ENCODE measurements at regions not wholly inside any gene's neighbourhood (a gene's known extent, or its start where the extent isn't known, plus 50 kb on each side); places are given as distances from the start of the nearest gene placed in this dataset.

DNA sequence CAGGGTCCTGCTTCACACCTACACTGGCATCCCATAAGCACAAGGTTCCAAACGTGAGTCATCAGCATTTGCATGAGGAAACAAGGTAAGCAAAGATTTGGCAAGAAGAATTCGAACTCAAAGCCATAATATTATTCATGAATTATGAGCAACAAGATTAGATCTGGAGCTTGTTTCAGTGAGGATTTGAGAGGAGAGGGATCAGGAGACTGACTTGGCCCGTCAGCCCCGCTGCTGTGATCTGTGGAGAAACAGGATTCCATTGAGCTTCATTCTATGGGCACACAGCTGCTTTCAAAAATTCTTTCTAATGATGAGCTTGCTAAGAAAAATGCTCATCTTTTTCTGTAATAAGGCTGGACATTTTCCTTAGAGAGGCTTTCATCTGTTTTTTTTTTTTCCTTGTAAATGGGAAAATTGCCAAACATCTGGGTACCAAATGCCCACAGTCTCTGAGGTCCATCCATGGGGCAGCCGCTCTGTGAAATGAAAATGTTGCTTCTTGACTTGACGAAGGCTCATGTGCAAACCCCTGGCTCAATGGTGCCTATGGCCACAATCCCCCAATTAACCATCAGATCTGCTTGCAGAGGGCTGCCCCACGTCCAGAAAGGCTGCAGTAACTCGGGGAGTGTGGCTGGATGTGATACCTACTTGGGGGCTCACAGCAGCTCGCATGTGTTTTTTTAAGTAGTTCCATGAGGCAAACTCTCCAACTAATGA is 179.3 kb downstream of the TMEM18 start:
- intact Hi-C loops (cut with DNase I; ENCODE audit: low total_unique reads), result no loop called here
- Histone ChIP-seq H3K27me3 (no peaks in the 10 kb centered on the region), H3K36me3 (no peaks in the 10 kb centered on the region), H3K9me3 (no peaks in the 10 kb centered on the region), H3K27ac (no peak overlapping the region), H3K4me3 (no peak overlapping the region), H3K4me1 (no peaks in the 10 kb centered on the region)
- TF ChIP-seq POLR2AphosphoS5 (IDR thresholded peaks at IDR 0.05) (no peak), POLR2A (IDR thresholded peaks at IDR 0.05) (no peak)
- TF ChIP-seq, protein P1, sequence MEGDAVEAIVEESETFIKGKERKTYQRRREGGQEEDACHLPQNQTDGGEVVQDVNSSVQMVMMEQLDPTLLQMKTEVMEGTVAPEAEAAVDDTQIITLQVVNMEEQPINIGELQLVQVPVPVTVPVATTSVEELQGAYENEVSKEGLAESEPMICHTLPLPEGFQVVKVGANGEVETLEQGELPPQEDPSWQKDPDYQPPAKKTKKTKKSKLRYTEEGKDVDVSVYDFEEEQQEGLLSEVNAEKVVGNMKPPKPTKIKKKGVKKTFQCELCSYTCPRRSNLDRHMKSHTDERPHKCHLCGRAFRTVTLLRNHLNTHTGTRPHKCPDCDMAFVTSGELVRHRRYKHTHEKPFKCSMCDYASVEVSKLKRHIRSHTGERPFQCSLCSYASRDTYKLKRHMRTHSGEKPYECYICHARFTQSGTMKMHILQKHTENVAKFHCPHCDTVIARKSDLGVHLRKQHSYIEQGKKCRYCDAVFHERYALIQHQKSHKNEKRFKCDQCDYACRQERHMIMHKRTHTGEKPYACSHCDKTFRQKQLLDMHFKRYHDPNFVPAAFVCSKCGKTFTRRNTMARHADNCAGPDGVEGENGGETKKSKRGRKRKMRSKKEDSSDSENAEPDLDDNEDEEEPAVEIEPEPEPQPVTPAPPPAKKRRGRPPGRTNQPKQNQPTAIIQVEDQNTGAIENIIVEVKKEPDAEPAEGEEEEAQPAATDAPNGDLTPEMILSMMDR (IDR thresholded peaks at IDR 0.05), result no peak
- DNase-seq (ENCODE audit: low spot score in 2 of 2), result no peak

DNA sequence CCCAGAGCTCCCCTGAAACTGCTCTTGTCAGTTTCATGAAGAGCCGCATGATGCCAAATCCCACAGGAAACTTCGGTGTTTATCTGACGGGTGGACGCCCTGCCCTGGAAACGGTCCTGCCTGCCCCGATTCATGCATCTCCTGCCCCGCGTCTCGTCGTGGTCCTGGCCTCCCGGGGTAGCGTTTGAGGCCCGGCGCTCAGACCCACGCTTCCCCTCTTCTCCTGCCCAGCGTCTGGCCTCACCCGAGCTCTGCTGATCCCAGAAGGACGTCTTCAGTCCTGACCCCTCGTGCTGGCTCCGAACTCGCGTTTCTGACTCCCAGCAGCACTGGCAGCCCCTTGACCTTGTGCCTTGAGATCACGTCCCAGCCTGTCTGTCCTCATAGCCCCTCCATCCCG is 180.5 kb downstream of the TMEM18 start:
- no peak for DNase-seq (ENCODE audit: low spot score in 2 of 2)
- Histone ChIP-seq H3K27ac (no peak overlapping the region), H3K4me1 (no peaks in the 10 kb centered on the region), H3K36me3 (no peaks in the 10 kb centered on the region), H3K4me3 (no peak overlapping the region), H3K27me3 (no peaks in the 10 kb centered on the region), H3K9me3 (no peaks in the 10 kb centered on the region)
- TF ChIP-seq POLR2A (IDR thresholded peaks at IDR 0.05), result no peak
- TF ChIP-seq, protein P1 (IDR thresholded peaks at IDR 0.05), result no peak
- TF ChIP-seq POLR2AphosphoS5 (IDR thresholded peaks at IDR 0.05), result no peak
- intact Hi-C loops (cut with DNase I; ENCODE audit: low total_unique reads), result no loop called here

DNA sequence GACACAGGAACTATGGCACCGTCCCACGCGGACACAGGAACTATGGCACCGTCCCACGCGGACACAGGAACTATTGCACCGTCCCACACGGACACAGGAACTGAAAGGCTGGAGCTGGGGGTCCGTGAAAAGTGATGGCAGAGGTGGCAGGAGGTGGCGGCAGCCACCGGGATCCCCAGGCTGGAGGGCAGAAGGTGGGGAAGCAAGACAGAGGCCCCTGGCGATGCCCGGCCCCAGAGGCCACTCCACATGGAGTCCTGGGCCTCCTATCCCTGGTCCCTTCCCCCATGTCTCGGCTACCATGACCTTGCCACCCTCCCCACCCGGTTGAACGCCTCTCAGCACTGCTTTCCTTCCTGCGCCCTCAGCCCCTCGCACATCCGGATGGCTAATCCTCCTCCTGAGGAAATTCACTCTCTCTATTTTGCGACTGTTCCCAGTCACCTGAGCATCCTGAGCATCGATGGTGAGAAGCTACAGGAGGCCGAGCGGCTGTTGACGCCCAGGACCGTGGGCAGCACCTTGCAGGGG is 181.4 kb downstream of the TMEM18 start:
- no peaks in the 10 kb centered on the region for H3K36me3 ChIP-seq
- no peak for DNase-seq (ENCODE audit: low spot score in 2 of 2)
- intact Hi-C loops (cut with DNase I; ENCODE audit: low total_unique reads), result no loop called here
- no peaks in the 10 kb centered on the region for H3K4me1 ChIP-seq
- no peaks in the 10 kb centered on the region for H3K27me3 ChIP-seq
- no peak for TF ChIP-seq POLR2A (IDR thresholded peaks at IDR 0.05)
- TF ChIP-seq, protein P1 (IDR thresholded peaks at IDR 0.05), result no peak
- no peak for TF ChIP-seq POLR2AphosphoS5 (IDR thresholded peaks at IDR 0.05)
- no peak overlapping the region for H3K27ac ChIP-seq
- H3K9me3 ChIP-seq, result no peaks in the 10 kb centered on the region
- H3K4me3 ChIP-seq, result no peak overlapping the region

DNA sequence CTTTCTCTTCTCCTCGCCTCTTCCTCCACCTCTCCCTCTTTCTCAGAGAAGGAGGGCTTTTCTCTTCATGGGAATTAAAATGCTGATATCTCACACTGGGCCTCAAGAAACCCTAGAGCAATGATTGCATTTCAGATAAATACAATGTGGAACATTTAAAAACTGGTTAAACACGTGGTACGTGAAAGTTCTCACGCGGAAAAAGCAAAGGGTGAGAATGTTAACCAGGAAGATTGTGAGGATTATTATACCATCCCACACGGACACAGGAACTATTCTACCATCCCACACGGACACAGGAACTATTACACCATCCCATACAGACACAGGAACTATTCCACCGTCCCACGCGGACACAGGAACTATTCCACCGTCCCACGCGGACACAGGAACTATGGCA is 182.4 kb downstream of the TMEM18 start:
- Histone ChIP-seq H3K27ac (no peak overlapping the region), H3K27me3 (no peaks in the 10 kb centered on the region), H3K9me3 (no peaks in the 10 kb centered on the region), H3K4me3 (no peak overlapping the region), H3K4me1 (no peaks in the 10 kb centered on the region), H3K36me3 (no peaks in the 10 kb centered on the region)
- no peak for TF ChIP-seq POLR2AphosphoS5 (IDR thresholded peaks at IDR 0.05)
- TF ChIP-seq, protein P1 (IDR thresholded peaks at IDR 0.05), result no peak
- no peak for TF ChIP-seq POLR2A (IDR thresholded peaks at IDR 0.05)
- intact Hi-C loops (cut with DNase I; ENCODE audit: low total_unique reads), result no loop called here
- no peak for DNase-seq (ENCODE audit: low spot score in 2 of 2)

DNA sequence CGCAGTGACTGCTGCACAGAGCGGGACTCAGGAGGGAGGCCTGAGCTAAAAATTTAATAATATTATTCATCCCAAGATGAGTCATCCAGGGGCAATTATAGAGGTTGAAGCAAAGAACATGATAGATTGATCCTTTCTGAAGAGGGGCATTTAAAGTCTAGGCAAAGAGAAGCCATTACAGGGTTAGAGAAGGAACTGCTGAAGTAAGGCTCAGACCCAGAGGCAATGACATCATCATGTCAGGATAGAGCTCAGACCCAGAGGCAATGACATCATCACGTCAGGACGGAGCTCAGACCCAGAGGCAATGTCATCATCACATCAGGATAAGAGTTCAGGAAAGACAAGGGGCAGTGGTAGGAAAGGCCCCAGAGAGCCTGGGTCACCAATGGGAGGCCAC is 184.0 kb downstream of the TMEM18 start:
- DNase-seq (ENCODE audit: low spot score in 2 of 2), result no peak
- Histone ChIP-seq H3K27ac (no peak overlapping the region), H3K27me3 (no peaks in the 10 kb centered on the region), H3K36me3 (no peaks in the 10 kb centered on the region), H3K4me1 (no peaks in the 10 kb centered on the region), H3K4me3 (no peak overlapping the region), H3K9me3 (no peaks in the 10 kb centered on the region)
- TF ChIP-seq POLR2A (IDR thresholded peaks at IDR 0.05), result no peak
- TF ChIP-seq, protein P1 (IDR thresholded peaks at IDR 0.05), result no peak
- TF ChIP-seq POLR2AphosphoS5 (IDR thresholded peaks at IDR 0.05), result no peak
- intact Hi-C loops (cut with DNase I; ENCODE audit: low total_unique reads), result no loop called here
